HCT116 (cell line): ENCODE measurements at regions not wholly inside any gene's neighbourhood (a gene's known extent, or its start where the extent isn't known, plus 50 kb on each side); places are given as distances from the start of the nearest gene placed in this dataset.

Experiments
- ATAC-seq: fragments of 200-7000 bp; cut with Tn5 transposase; 2 replicates; pipeline ENCODE4 v1.9.1; 2020; ENCODE audit warnings: mild to moderate bottlenecking, moderate library complexity
- BruUV-seq: library from RNA; stranded (reverse); fragments of 400-500 nt; replicated peaks from 2 replicates; lab custom pipeline; 2021; lab: Mats Ljungman, UMichigan
- CTCF ChIA-PET: fragments of 300-600 bp; sonication (Branson Sonifier 250); formaldehyde crosslinking; loops from one replicate; lab custom pipeline; 2021; ENCODE audit warnings: antibody characterized with exemption; lab: Charles Lee
- POLR2A ChIA-PET: fragments of 300-600, 350-600 bp; sonication (Branson Sonifier 250); formaldehyde crosslinking; loops from one replicate; lab custom pipeline; 2021; ENCODE audit warnings: antibody characterized with exemption; lab: Charles Lee
- RAD21 ChIA-PET, 2 experiments: fragments of 300-600 bp; sonication (Branson Sonifier 250); formaldehyde crosslinking; loops; one replicate each; lab custom pipeline; 2023; ENCODE audit warnings: low total read pairs in 2 of 2; ENCODE audit not compliant: uncharacterized antibody in 2 of 2, unreplicated experiment in 2 of 2, low non-redundant PET in 1 of 2; lab: Charles Lee
- DNase-seq: peaks from one replicate; pipeline ENCODE4 v3.0.0-alpha.2; 2010; ENCODE audit warnings: low read depth, low spot score
- H2AFZ ChIP-seq: fragments of 200-600 bp; shearing (Covaris generic), sonication (generic); 2 replicates; pipeline ENCODE4 v1.6.1; 2017; ENCODE audit warnings: low read depth, mixed run types, mixed read lengths, antibody characterized with exemption, low read length; ENCODE audit not compliant: poor library complexity, severe bottlenecking
- H3K27ac ChIP-seq: 2 replicates; pipeline ENCODE4 v1.5.1; 2012; ENCODE audit warnings: low read depth, low read length
- H3K27me3 ChIP-seq: fragments of 200-600 bp; sonication (generic); 2 replicates; pipeline ENCODE4 v1.6.1; 2016; ENCODE audit warnings: mixed run types, low read length, mixed read lengths; ENCODE audit not compliant: insufficient read depth
- H3K36me3 ChIP-seq, 2 experiments: fragments of 200-500 bp in 1 of 2; fragments of 200-600 bp in 1 of 2; sonication (Bioruptor generic) in 1 of 2; sonication (generic) in 1 of 2; 2 replicates each; pipeline versions ENCODE4 v1.5.1 to v1.6.1; 2014 to 2016; ENCODE audit warnings: low read length in 2 of 2, inconsistent platforms in 1 of 2, mixed read lengths in 1 of 2, mixed run types in 1 of 2; ENCODE audit not compliant: insufficient read depth in 2 of 2, control insufficient read depth in 1 of 2
- H3K4me1 ChIP-seq, 2 experiments: fragments of 200-600 bp in 1 of 2; sonication (generic) in 1 of 2; 2 replicates each; pipeline versions ENCODE4 v1.5.1 to v1.6.1; 2012 to 2017; ENCODE audit warnings: low read length in 2 of 2, inconsistent platforms in 1 of 2, mild to moderate bottlenecking in 1 of 2, mixed read lengths in 1 of 2, mixed run types in 1 of 2, moderate library complexity in 1 of 2; ENCODE audit not compliant: insufficient read depth in 2 of 2, control insufficient read depth in 1 of 2
- H3K4me2 ChIP-seq: fragments of 200-600 bp; sonication (generic); 2 replicates; pipeline ENCODE4 v1.6.1; 2017; ENCODE audit warnings: mixed run types, low read length, mixed read lengths
- H3K4me3 ChIP-seq, 2 experiments: fragments of 200-600 bp in 1 of 2; sonication (generic) in 1 of 2; replicated peaks in 1 of 2; 2 replicates each; pipeline ENCODE4 v1.5.1; 2011 to 2016; ENCODE audit warnings: low read length in 2 of 2, control low read depth in 1 of 2, low read depth in 1 of 2, mild to moderate bottlenecking in 1 of 2, mixed read lengths in 1 of 2, mixed run types in 1 of 2
- H3K79me2 ChIP-seq: fragments of 200-600 bp; sonication (generic); 2 replicates; pipeline ENCODE4 v1.6.1; 2017; ENCODE audit warnings: mild to moderate bottlenecking, mixed run types, low read length, moderate library complexity, mixed read lengths; ENCODE audit not compliant: insufficient read depth
- H3K9ac ChIP-seq: fragments of 200-600 bp; sonication (generic); 2 replicates; pipeline ENCODE4 v1.6.1; 2016; ENCODE audit warnings: low read length, mixed read lengths
- H3K9me2 ChIP-seq: fragments of 200-600 bp; sonication (generic), shearing (Covaris generic); 2 replicates; pipeline ENCODE4 v1.6.1; 2017; ENCODE audit warnings: mixed run types, mild to moderate bottlenecking, moderate library complexity; ENCODE audit not compliant: insufficient read depth
- H3K9me3 ChIP-seq, 2 experiments: fragments of 200-500 bp in 1 of 2; fragments of 200-600 bp in 1 of 2; sonication (Bioruptor generic) in 1 of 2; sonication (generic) in 1 of 2; 2 replicates each; pipeline ENCODE4 v1.6.1; 2014 to 2017; ENCODE audit warnings: low read length in 2 of 2, mixed read lengths in 2 of 2, inconsistent platforms in 1 of 2, low read depth in 1 of 2, mild to moderate bottlenecking in 1 of 2, mixed run types in 1 of 2, moderate library complexity in 1 of 2; ENCODE audit not compliant: control insufficient read depth in 1 of 2, insufficient read depth in 1 of 2
- H4K20me1 ChIP-seq: fragments of 200-600 bp; sonication (generic), shearing (Covaris generic); 2 replicates; pipeline ENCODE4 v1.6.1; 2017; ENCODE audit warnings: mixed run types, mild to moderate bottlenecking, moderate library complexity; ENCODE audit not compliant: insufficient read depth
- CBX3 ChIP-seq: IDR thresholded peaks from 2 replicates; pipeline ENCODE4 v1.6.1; 2012; ENCODE audit warnings: low read depth
- CEBPB ChIP-seq: IDR thresholded peaks from 2 replicates; pipeline ENCODE4 v1.6.1; 2012; ENCODE audit warnings: low read depth
- EGR1 ChIP-seq: IDR thresholded peaks from 2 replicates; pipeline ENCODE4 v1.6.1; 2012; ENCODE audit warnings: low read depth
- ELF1 ChIP-seq: IDR thresholded peaks from 2 replicates; pipeline ENCODE4 v1.6.1; 2012; ENCODE audit warnings: low read depth, borderline replicate concordance
- EZH2 ChIP-seq: fragments of 200-600 bp; sonication (generic); IDR thresholded peaks from 2 replicates; pipeline ENCODE4 v1.6.1; 2017; ENCODE audit warnings: antibody characterized with exemption, mixed run types
- EZH2phosphoT487 ChIP-seq: fragments of 200-600 bp; IDR thresholded peaks from 2 replicates; pipeline ENCODE4 v1.6.1; 2018; ENCODE audit warnings: antibody characterized with exemption, borderline replicate concordance
- FOSL1 ChIP-seq: IDR thresholded peaks from 2 replicates; pipeline ENCODE4 v1.6.1; 2012; ENCODE audit warnings: low read depth
- JUND ChIP-seq: IDR thresholded peaks from 2 replicates; pipeline ENCODE4 v1.6.1; 2012
- POLR2A ChIP-seq: IDR thresholded peaks from 2 replicates; pipeline ENCODE4 v1.7.0; 2011; ENCODE audit warnings: borderline replicate concordance; ENCODE audit not compliant: insufficient read depth, insufficient read length; ENCODE audit errors: extremely low read depth
- POLR2AphosphoS5 ChIP-seq: IDR thresholded peaks from 2 replicates; pipeline ENCODE4 v1.6.1; 2011; ENCODE audit warnings: mild to moderate bottlenecking, low read depth, low read length, moderate library complexity
- SIN3A ChIP-seq: IDR thresholded peaks from 2 replicates; pipeline ENCODE4 v1.6.1; 2012; ENCODE audit warnings: low read depth
- SP1 ChIP-seq: IDR thresholded peaks from 2 replicates; pipeline ENCODE4 v1.6.1; 2012; ENCODE audit warnings: low read depth
- SRF ChIP-seq: IDR thresholded peaks from 2 replicates; pipeline ENCODE4 v1.6.1; 2012; ENCODE audit warnings: low read depth
- ZFX ChIP-seq: fragments of 450-650 bp; IDR thresholded peaks from 2 replicates; pipeline ENCODE4 v1.6.1; 2017
- intact Hi-C: fragments of 100-400 bp; cut with micrococcal nuclease; formaldehyde crosslinking; loops from 2 replicates; pipeline ENCODE4 v1.10.0; 2022
- TF ChIP-seq, protein P1 (sequence below): IDR thresholded peaks from 2 replicates; pipeline ENCODE4 v1.6.1; 2012
- TF ChIP-seq, protein P2 (sequence below): IDR thresholded peaks from 2 replicates; pipeline ENCODE4 v1.6.1; 2012
- TF ChIP-seq, protein P3 (sequence below), 3 experiments: fragments of 200-600 bp in 1 of 3; sonication (generic) in 1 of 3; IDR thresholded peaks in 2 of 3; conservative IDR thresholded peaks in 1 of 3; 2 replicates each; pipeline ENCODE4 v1.5.1; 2012 to 2017; ENCODE audit warnings: low read depth in 2 of 3, low read length in 2 of 3, antibody characterized with exemption in 1 of 3, borderline replicate concordance in 1 of 3, control low read depth in 1 of 3, mild to moderate bottlenecking in 1 of 3, mixed read lengths in 1 of 3, mixed run types in 1 of 3, moderate library complexity in 1 of 3; ENCODE audit not compliant: insufficient read depth in 1 of 3
- TF ChIP-seq, protein P4 (sequence below): IDR thresholded peaks from 2 replicates; pipeline ENCODE4 v1.6.1; 2011; ENCODE audit warnings: mild to moderate bottlenecking, low read length, moderate library complexity; ENCODE audit not compliant: insufficient replicate concordance; ENCODE audit errors: extremely low read depth
- TF ChIP-seq, protein P5 (sequence below): IDR thresholded peaks from 2 replicates; pipeline ENCODE4 v1.6.1; 2012; ENCODE audit warnings: low read depth

DNA sequence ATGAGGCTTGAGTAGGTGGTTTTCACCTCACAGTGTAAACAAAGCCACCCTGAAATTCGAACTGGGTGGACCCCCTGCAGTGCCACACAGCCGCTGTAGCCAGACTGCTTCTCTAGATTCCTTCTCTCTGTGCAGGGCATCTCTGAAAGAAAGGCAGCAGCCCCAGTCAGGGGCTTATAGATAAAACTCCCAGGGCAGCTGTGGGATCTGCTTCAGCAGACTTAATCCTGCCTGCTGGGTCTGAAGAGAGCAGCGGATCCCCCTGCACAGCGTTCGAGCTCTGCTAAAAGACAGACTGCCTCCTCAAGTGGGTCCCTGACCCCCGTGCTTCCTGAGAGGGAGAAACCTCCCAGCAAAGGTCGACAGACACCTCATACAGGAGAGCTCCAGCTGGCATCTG lies 71.4 kb downstream of the CARTPT start:
- RAD21 ChIA-PET, result no interaction called here
- H3K27me3 ChIP-seq, result no peaks in the 10 kb centered on the region
- no peaks in the 10 kb centered on the region for H3K9me3 ChIP-seq
- no peaks in the 10 kb centered on the region for H3K79me2 ChIP-seq
- intact Hi-C loops, result no loop called here
- POLR2A ChIA-PET, result no interaction called here
- DNase-seq (no peak), ATAC-seq (no peak)
- no peaks in the 10 kb centered on the region for H3K4me1 ChIP-seq
- no peak overlapping the region for H3K4me3 ChIP-seq
- TF ChIP-seq SRF, result no peak
- TF ChIP-seq EZH2, result no peak
- no peak for TF ChIP-seq ZFX
- TF ChIP-seq FOSL1, result no peak
- TF ChIP-seq POLR2AphosphoS5, result no peak
- TF ChIP-seq EZH2phosphoT487, result no peak
- TF ChIP-seq SIN3A, result no peak
- TF ChIP-seq CEBPB, result no peak
- no peak for TF ChIP-seq SP1
- no peak for TF ChIP-seq EGR1
- TF ChIP-seq ELF1, result no peak
- TF ChIP-seq, protein P1, sequence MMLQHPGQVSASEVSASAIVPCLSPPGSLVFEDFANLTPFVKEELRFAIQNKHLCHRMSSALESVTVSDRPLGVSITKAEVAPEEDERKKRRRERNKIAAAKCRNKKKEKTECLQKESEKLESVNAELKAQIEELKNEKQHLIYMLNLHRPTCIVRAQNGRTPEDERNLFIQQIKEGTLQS, result no peak
- TF ChIP-seq POLR2A, result no peak
- TF ChIP-seq CBX3, result no peak
- TF ChIP-seq, protein P2, sequence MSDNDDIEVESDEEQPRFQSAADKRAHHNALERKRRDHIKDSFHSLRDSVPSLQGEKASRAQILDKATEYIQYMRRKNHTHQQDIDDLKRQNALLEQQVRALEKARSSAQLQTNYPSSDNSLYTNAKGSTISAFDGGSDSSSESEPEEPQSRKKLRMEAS, result no peak
- TF ChIP-seq, protein P3, sequence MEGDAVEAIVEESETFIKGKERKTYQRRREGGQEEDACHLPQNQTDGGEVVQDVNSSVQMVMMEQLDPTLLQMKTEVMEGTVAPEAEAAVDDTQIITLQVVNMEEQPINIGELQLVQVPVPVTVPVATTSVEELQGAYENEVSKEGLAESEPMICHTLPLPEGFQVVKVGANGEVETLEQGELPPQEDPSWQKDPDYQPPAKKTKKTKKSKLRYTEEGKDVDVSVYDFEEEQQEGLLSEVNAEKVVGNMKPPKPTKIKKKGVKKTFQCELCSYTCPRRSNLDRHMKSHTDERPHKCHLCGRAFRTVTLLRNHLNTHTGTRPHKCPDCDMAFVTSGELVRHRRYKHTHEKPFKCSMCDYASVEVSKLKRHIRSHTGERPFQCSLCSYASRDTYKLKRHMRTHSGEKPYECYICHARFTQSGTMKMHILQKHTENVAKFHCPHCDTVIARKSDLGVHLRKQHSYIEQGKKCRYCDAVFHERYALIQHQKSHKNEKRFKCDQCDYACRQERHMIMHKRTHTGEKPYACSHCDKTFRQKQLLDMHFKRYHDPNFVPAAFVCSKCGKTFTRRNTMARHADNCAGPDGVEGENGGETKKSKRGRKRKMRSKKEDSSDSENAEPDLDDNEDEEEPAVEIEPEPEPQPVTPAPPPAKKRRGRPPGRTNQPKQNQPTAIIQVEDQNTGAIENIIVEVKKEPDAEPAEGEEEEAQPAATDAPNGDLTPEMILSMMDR (IDR thresholded peaks at IDR 0.05 in 2 of 3, conservative IDR thresholded peaks at IDR 0.05 in 1 of 3; ENCODE audit: borderline replicate concordance in 1 of 3, insufficient read depth in 1 of 3, low read depth in 2 of 3, low read length in 2 of 3), result no peak
- TF ChIP-seq, protein P4, sequence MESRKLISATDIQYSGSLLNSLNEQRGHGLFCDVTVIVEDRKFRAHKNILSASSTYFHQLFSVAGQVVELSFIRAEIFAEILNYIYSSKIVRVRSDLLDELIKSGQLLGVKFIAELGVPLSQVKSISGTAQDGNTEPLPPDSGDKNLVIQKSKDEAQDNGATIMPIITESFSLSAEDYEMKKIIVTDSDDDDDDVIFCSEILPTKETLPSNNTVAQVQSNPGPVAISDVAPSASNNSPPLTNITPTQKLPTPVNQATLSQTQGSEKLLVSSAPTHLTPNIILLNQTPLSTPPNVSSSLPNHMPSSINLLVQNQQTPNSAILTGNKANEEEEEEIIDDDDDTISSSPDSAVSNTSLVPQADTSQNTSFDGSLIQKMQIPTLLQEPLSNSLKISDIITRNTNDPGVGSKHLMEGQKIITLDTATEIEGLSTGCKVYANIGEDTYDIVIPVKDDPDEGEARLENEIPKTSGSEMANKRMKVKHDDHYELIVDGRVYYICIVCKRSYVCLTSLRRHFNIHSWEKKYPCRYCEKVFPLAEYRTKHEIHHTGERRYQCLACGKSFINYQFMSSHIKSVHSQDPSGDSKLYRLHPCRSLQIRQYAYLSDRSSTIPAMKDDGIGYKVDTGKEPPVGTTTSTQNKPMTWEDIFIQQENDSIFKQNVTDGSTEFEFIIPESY, result no peak
- no peak for TF ChIP-seq JUND
- TF ChIP-seq, protein P5, sequence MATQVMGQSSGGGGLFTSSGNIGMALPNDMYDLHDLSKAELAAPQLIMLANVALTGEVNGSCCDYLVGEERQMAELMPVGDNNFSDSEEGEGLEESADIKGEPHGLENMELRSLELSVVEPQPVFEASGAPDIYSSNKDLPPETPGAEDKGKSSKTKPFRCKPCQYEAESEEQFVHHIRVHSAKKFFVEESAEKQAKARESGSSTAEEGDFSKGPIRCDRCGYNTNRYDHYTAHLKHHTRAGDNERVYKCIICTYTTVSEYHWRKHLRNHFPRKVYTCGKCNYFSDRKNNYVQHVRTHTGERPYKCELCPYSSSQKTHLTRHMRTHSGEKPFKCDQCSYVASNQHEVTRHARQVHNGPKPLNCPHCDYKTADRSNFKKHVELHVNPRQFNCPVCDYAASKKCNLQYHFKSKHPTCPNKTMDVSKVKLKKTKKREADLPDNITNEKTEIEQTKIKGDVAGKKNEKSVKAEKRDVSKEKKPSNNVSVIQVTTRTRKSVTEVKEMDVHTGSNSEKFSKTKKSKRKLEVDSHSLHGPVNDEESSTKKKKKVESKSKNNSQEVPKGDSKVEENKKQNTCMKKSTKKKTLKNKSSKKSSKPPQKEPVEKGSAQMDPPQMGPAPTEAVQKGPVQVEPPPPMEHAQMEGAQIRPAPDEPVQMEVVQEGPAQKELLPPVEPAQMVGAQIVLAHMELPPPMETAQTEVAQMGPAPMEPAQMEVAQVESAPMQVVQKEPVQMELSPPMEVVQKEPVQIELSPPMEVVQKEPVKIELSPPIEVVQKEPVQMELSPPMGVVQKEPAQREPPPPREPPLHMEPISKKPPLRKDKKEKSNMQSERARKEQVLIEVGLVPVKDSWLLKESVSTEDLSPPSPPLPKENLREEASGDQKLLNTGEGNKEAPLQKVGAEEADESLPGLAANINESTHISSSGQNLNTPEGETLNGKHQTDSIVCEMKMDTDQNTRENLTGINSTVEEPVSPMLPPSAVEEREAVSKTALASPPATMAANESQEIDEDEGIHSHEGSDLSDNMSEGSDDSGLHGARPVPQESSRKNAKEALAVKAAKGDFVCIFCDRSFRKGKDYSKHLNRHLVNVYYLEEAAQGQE, result no peak
- H3K4me2 ChIP-seq, result no peak overlapping the region
- no peaks in the 10 kb centered on the region for H3K9me2 ChIP-seq
- CTCF ChIA-PET, result no interaction called here
- no peak overlapping the region for H2AFZ ChIP-seq
- no peaks in the 10 kb centered on the region for H4K20me1 ChIP-seq
- no peak overlapping the region for H3K9ac ChIP-seq
- no TSS peak for BruUV-seq
- no peak overlapping the region for H3K27ac ChIP-seq
- H3K36me3 ChIP-seq, result no peaks in the 10 kb centered on the region
